K562 (cell line): ENCODE measurements at regions not wholly inside any gene's neighbourhood (a gene's known extent, or its start where the extent isn't known, plus 50 kb on each side); places are given as distances from the start of the nearest gene placed in this dataset.

Experiments
- ATAC-seq: fragments of 200-7000 bp; cut with Tn5 transposase; 3 replicates; pipeline ENCODE4 v1.9.1; 2020; ENCODE audit warnings: moderate library complexity
- BruUV-seq: library from RNA; stranded (reverse); fragments of 400-500 nt; replicated peaks from 2 replicates; lab custom pipeline; 2021; lab: Mats Ljungman, UMichigan
- CTCF ChIA-PET: fragments of 300-600 bp; formaldehyde crosslinking; extraction: SDS; loops from one replicate; lab custom pipeline; 2021; ENCODE audit warnings: low intra/inter-chr PET ratio; lab: Yijun Ruan, JAX
- POLR2A ChIA-PET: fragments of 300-600, 350-650 bp; sonication (Branson Sonifier 250); formaldehyde crosslinking; extraction: SDS; loops from one replicate; lab custom pipeline; 2021; ENCODE audit warnings: antibody characterized with exemption, inconsistent platforms; lab: Yijun Ruan, JAX
- DNase-seq, 4 experiments: peaks; one replicate each; pipeline versions ENCODE4 v3.0.0 to v3.0.0-alpha.2; 2011 to 2018; ENCODE audit warnings: low spot score in 3 of 4, mixed read lengths in 3 of 4; ENCODE audit errors: extremely low read depth in 1 of 4
- FAIRE-seq: peaks from 2 replicates; lab custom pipeline; 2011; peaks lifted over from hg19 to GRCh38; lab: Jason Lieb, UNC
- H2AFZ ChIP-seq: 2 replicates; pipeline ENCODE4 v1.6.0; 2011; ENCODE audit warnings: low read depth, low read length, control low read depth, inconsistent platforms
- H3K27ac ChIP-seq: fragments of 200-600 bp; 3 replicates; pipeline ENCODE4 v1.8.0; 2011; ENCODE audit warnings: low read depth, mild to moderate bottlenecking, control low read depth, inconsistent platforms, low read length, moderate library complexity, mixed read lengths; ENCODE audit errors: extremely low read depth
- H3K27me3 ChIP-seq, 2 experiments: fragments of 300-600 bp in 1 of 2; 2 replicates in 1 of 2; 3 replicates in 1 of 2; pipeline versions ENCODE4 v1.6.0 to v1.8.0; 2011; ENCODE audit warnings: inconsistent platforms in 2 of 2, low read length in 2 of 2, mild to moderate bottlenecking in 1 of 2, mixed read lengths in 1 of 2, moderate library complexity in 1 of 2; ENCODE audit not compliant: control insufficient read depth in 2 of 2, insufficient read depth in 2 of 2
- H3K36me3 ChIP-seq: fragments of 300-600 bp; 3 replicates; pipeline ENCODE4 v1.8.0; 2011; ENCODE audit warnings: mild to moderate bottlenecking, low read length, inconsistent platforms; ENCODE audit not compliant: control insufficient read depth, insufficient read depth
- H3K4me1 ChIP-seq, 2 experiments: fragments of 200-600 bp in 1 of 2; replicated peaks in 1 of 2; 2 replicates in 1 of 2; 3 replicates in 1 of 2; pipeline versions ENCODE4 v1.5.1 to v1.8.0; 2011; ENCODE audit warnings: inconsistent platforms in 2 of 2, low read length in 2 of 2, mild to moderate bottlenecking in 1 of 2, mixed read lengths in 1 of 2, moderate library complexity in 1 of 2; ENCODE audit not compliant: control insufficient read depth in 2 of 2, insufficient read depth in 2 of 2
- H3K4me2 ChIP-seq: 2 replicates; pipeline ENCODE4 v1.6.1; 2011; ENCODE audit warnings: low read length, control low read depth, inconsistent platforms, mixed read lengths; ENCODE audit not compliant: insufficient read depth
- H3K4me3 ChIP-seq: fragments of 200-600 bp; sonication (generic), shearing (Covaris generic); 2 replicates; pipeline ENCODE4 v1.5.1; 2016; ENCODE audit warnings: control low read depth, inconsistent platforms
- H3K79me2 ChIP-seq: fragments of 200-600 bp; 3 replicates; pipeline ENCODE4 v1.8.0; 2011; ENCODE audit warnings: low read length, inconsistent platforms; ENCODE audit not compliant: control insufficient read depth, insufficient read depth
- H3K9ac ChIP-seq, 2 experiments: 2 replicates each; pipeline versions ENCODE4 v1.6.0 to v1.6.1; 2011; ENCODE audit warnings: low read depth in 2 of 2, low read length in 2 of 2, control low read depth in 1 of 2, inconsistent platforms in 1 of 2, mild to moderate bottlenecking in 1 of 2, mixed read lengths in 1 of 2; ENCODE audit not compliant: insufficient read depth in 1 of 2
- H3K9me1 ChIP-seq: one replicate; pipeline ENCODE4 v1.6.0; 2011; ENCODE audit warnings: inconsistent platforms, mild to moderate bottlenecking, low read length, moderate library complexity; ENCODE audit not compliant: control insufficient read depth, insufficient read depth
- H3K9me3 ChIP-seq: replicated peaks from 2 replicates; pipeline ENCODE4 v1.5.1; 2011; ENCODE audit warnings: low read depth, low read length, inconsistent platforms; ENCODE audit not compliant: control insufficient read depth, insufficient read depth
- H4K20me1 ChIP-seq: replicated peaks from 2 replicates; pipeline ENCODE4 v1.6.1; 2011; ENCODE audit warnings: low read length, inconsistent platforms, mixed read lengths; ENCODE audit not compliant: control insufficient read depth, insufficient read depth
- NFE2 ChIP-seq: IDR thresholded peaks from 2 replicates; pipeline ENCODE4 v1.6.1; 2014; ENCODE audit warnings: antibody characterized with exemption, low read depth
- NR3C1 ChIP-seq: sonication (generic); formaldehyde crosslinking; IDR thresholded peaks from 2 replicates; pipeline ENCODE4 v1.8.1; 2022; ENCODE audit warnings: missing genetic modification reagents
- PML ChIP-seq: IDR thresholded peaks from 2 replicates; pipeline ENCODE4 v1.6.1; 2012; ENCODE audit warnings: low read length, inconsistent platforms
- SMC3 ChIP-seq: conservative IDR thresholded peaks from 2 replicates; pipeline ENCODE4 v1.6.1; 2011; ENCODE audit warnings: low read depth, low read length, improper control_type of control experiment; ENCODE audit not compliant: insufficient read depth
- TEAD4 ChIP-seq, 2 experiments: sonication (generic) in 1 of 2; formaldehyde crosslinking in 1 of 2; IDR thresholded peaks; 2 replicates each; pipeline versions ENCODE4 v1.6.1 to v1.8.0; 2012 to 2022; ENCODE audit warnings: borderline replicate concordance in 1 of 2, inconsistent platforms in 1 of 2, low read length in 1 of 2, mild to moderate bottlenecking in 1 of 2, missing genetic modification reagents in 1 of 2
- TFAM ChIP-seq: fragments of 250-450 bp; sonication (Bioruptor Pico); conservative IDR thresholded peaks from 2 replicates; pipeline ENCODE4 v1.5.0; 2021; ENCODE audit warnings: mild to moderate bottlenecking, moderate library complexity
- ZNF224 ChIP-seq: sonication (generic); formaldehyde crosslinking; IDR thresholded peaks from 2 replicates; pipeline ENCODE4 v1.8.0; 2022; ENCODE audit warnings: mild to moderate bottlenecking, missing genetic modification reagents
- ZNF384 ChIP-seq: IDR thresholded peaks from 2 replicates; pipeline ENCODE4 v1.6.1; 2012; ENCODE audit warnings: low read depth, low read length, improper control_type of control experiment
- ZNF398 ChIP-seq: fragments of 250-450 bp; sonication (Bioruptor Pico); IDR thresholded peaks from 2 replicates; pipeline ENCODE4 v1.8.0; 2021; ENCODE audit warnings: moderate library complexity, mild to moderate bottlenecking, inconsistent platforms
- WGBS: fragments of 100-300 bp; shearing (Covaris generic); methylation state at CpG from one replicate; pipeline ENCODE4 v1.1.6; 2016; ENCODE audit warnings: low coverage, mixed read lengths; ENCODE audit not compliant: insufficient coverage; ENCODE audit errors: missing lambda C conversion rate; 5-methylcytosine and 5-hydroxymethylcytosine counted together
- in situ Hi-C: fragments of 300-500 bp; cut with MboI; formaldehyde crosslinking; loops from 4 replicates; pipeline ENCODE4 v1.15.0; 2018; ENCODE audit warnings: inconsistent platforms, mixed read lengths
- intact Hi-C: fragments of 100-400 bp; cut with micrococcal nuclease; formaldehyde crosslinking; loops from 2 replicates; pipeline ENCODE4 v1.14.2; 2022
- TF ChIP-seq, protein P1 (sequence below), 3 experiments: IDR thresholded peaks in 2 of 3; conservative IDR thresholded peaks in 1 of 3; 2 replicates each; pipeline ENCODE4 v1.5.1; 2011 to 2012; ENCODE audit warnings: low read length in 3 of 3, mild to moderate bottlenecking in 3 of 3, control low read depth in 2 of 3, improper control_type of control experiment in 1 of 3, inconsistent platforms in 1 of 3, low read depth in 1 of 3, mixed read lengths in 1 of 3, moderate library complexity in 1 of 3; ENCODE audit not compliant: insufficient read depth in 2 of 3

- Histone ChIP-seq H3K4me3 (no peak overlapping the region), H2AFZ (no peak overlapping the region), H3K4me2 (no peak overlapping the region), H3K79me2 (no peaks in the 10 kb centered on the region), H3K9me3 (no peaks in the 10 kb centered on the region), H3K27me3 (peaks cover 2 to 13% of the 10 kb centered on the region in 2 experiments; a peak in 3 of 5 replicates), H4K20me1 (no peaks in the 10 kb centered on the region), H3K27ac (no peak overlapping the region), H3K9ac (no peak overlapping the region), H3K9me1 (no peaks in the 10 kb centered on the region), H3K36me3 (no peaks in the 10 kb centered on the region), H3K4me1 (no peaks in the 10 kb centered on the region)
- ATAC-seq (peak; percentile 68; the same call in 2 of the 3 replicates), DNase-seq (peak in 2 of 4 experiments; percentile 10 to 37), FAIRE-seq (no peak)
- in situ Hi-C loops (no loop called here), intact Hi-C loops (no loop called here)
- WGBS = 0% methylated on average over 1 of the region's 1 CpG
- TF ChIP-seq ZNF384 (peak; percentile 80), NR3C1 (CRISPR knock-in tag) (no peak)
- TF ChIP-seq, protein P1, sequence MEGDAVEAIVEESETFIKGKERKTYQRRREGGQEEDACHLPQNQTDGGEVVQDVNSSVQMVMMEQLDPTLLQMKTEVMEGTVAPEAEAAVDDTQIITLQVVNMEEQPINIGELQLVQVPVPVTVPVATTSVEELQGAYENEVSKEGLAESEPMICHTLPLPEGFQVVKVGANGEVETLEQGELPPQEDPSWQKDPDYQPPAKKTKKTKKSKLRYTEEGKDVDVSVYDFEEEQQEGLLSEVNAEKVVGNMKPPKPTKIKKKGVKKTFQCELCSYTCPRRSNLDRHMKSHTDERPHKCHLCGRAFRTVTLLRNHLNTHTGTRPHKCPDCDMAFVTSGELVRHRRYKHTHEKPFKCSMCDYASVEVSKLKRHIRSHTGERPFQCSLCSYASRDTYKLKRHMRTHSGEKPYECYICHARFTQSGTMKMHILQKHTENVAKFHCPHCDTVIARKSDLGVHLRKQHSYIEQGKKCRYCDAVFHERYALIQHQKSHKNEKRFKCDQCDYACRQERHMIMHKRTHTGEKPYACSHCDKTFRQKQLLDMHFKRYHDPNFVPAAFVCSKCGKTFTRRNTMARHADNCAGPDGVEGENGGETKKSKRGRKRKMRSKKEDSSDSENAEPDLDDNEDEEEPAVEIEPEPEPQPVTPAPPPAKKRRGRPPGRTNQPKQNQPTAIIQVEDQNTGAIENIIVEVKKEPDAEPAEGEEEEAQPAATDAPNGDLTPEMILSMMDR (IDR thresholded peaks at IDR 0.05 in 2 of 3, conservative IDR thresholded peaks at IDR 0.05 in 1 of 3; ENCODE audit: insufficient read depth in 2 of 3, low read depth in 1 of 3, low read length in 3 of 3) = peak; percentile 40 to 56 (median 56)
- ChIA-PET POLR2A (no interaction called here), CTCF (interaction anchor here (0.5 to 1.3 kb wide), 5 partner anchors 291 to 336 kb away, joined by 3 to 7 read pairs (median 5); no protein-coding TSS in a partner anchor)
- no TSS peak for BruUV-seq
Measured at GRCh38 chr7:3200504-3200903, 100.5 kb upstream of the SDK1 start.

- intact Hi-C loops = no loop called here
- no peaks in the 10 kb centered on the region for H3K79me2 ChIP-seq
- no peak overlapping the region for H2AFZ ChIP-seq
- no peaks in the 10 kb centered on the region for H3K4me1 ChIP-seq
- WGBS = 0% methylated on average over 1 of the region's 1 CpG
- ChIA-PET CTCF (interaction anchor here (0.6 kb wide), 1 partner anchor 337 kb away, joined by 3 read pairs; no protein-coding TSS in a partner anchor), POLR2A (no interaction called here)
- no peak overlapping the region for H3K4me3 ChIP-seq
- no peak overlapping the region for H3K4me2 ChIP-seq
- DNase-seq (no peak), ATAC-seq (no peak), FAIRE-seq (no peak)
- no TSS peak for BruUV-seq
- H3K27me3 ChIP-seq = peaks cover 2 to 13% of the 10 kb centered on the region in 2 experiments; a peak in 3 of 5 replicates
- no peaks in the 10 kb centered on the region for H3K9me1 ChIP-seq
- H3K36me3 ChIP-seq = no peaks in the 10 kb centered on the region
- no peaks in the 10 kb centered on the region for H3K9me3 ChIP-seq
- in situ Hi-C loops = no loop called here
- no peak overlapping the region for H3K27ac ChIP-seq
- no peaks in the 10 kb centered on the region for H4K20me1 ChIP-seq
- no peak overlapping the region for H3K9ac ChIP-seq
- TF ChIP-seq ZNF224 (no peak), ZNF398 (CRISPR knock-in tag) (no peak), SMC3 (no peak), TFAM (CRISPR knock-in tag) (no peak), NFE2 (no peak), TEAD4 (IDR thresholded peaks at IDR 0.05; ENCODE audit: low read length) (no peak), TEAD4 (CRISPR knock-in tag; IDR thresholded peaks at IDR 0.05; ENCODE audit: borderline replicate concordance) (no peak), PML (no peak)
Measured at GRCh38 chr7:3201306-3201705, 99.7 kb upstream of the SDK1 start.
